Neural cell (in vitro differentiated cells): ENCODE measurements at regions not wholly inside any gene's neighbourhood (a gene's known extent, or its start where the extent isn't known, plus 50 kb on each side); places are given as distances from the start of the nearest gene placed in this dataset.

Experiments
- H2AFZ ChIP-seq: fragments of 200-600, 300-800 bp; sonication (generic), shearing (Covaris generic); 2 replicates; pipeline ENCODE4 v1.6.0; 2014; ENCODE audit warnings: low read depth, mild to moderate bottlenecking, antibody characterized with exemption, low read length, moderate library complexity
- H3F3A ChIP-seq: fragments of 200-600 bp; shearing (Covaris generic); 2 replicates; pipeline ENCODE4 v1.6.1; 2016; ENCODE audit warnings: mild to moderate bottlenecking, moderate library complexity, mixed read lengths, antibody characterized with exemption, low read length; ENCODE audit not compliant: insufficient read depth, poor library complexity, severe bottlenecking
- H3K27ac ChIP-seq: fragments of 200-600, 300-800 bp; sonication (generic), shearing (Covaris generic); 2 replicates; pipeline ENCODE4 v1.5.1; 2014; ENCODE audit warnings: mild to moderate bottlenecking, low read length, moderate library complexity
- H3K27me3 ChIP-seq: fragments of 300-800, 200-600 bp; sonication (generic), shearing (Covaris generic); 2 replicates; pipeline ENCODE4 v1.6.0; 2014; ENCODE audit warnings: mild to moderate bottlenecking, low read depth, low read length, moderate library complexity; ENCODE audit not compliant: insufficient read depth
- H3K36me3 ChIP-seq: fragments of 300-800, 200-600 bp; sonication (generic), shearing (Covaris generic); 2 replicates; pipeline ENCODE4 v1.5.1; 2014; ENCODE audit warnings: mild to moderate bottlenecking, antibody characterized with exemption, low read length, moderate library complexity; ENCODE audit not compliant: insufficient read depth
- H3K4me2 ChIP-seq: fragments of 300-800, 200-600 bp; sonication (generic), shearing (Covaris generic); 2 replicates; pipeline ENCODE4 v1.6.0; 2014; ENCODE audit warnings: mild to moderate bottlenecking, low read length
- H3K4me3 ChIP-seq: fragments of 300-800, 200-600 bp; sonication (generic), shearing (Covaris generic); 2 replicates; pipeline ENCODE4 v1.5.1; 2014; ENCODE audit warnings: mild to moderate bottlenecking, low read length, moderate library complexity
- H3K79me2 ChIP-seq: fragments of 200-600 bp; shearing (Covaris generic); replicated peaks from 2 replicates; pipeline ENCODE4 v1.6.0; 2014; ENCODE audit warnings: mild to moderate bottlenecking, low read length, moderate library complexity; ENCODE audit not compliant: insufficient read depth
- H3K9ac ChIP-seq: fragments of 300-800, 200-600 bp; sonication (generic), shearing (Covaris generic); 2 replicates; pipeline ENCODE4 v1.6.1; 2016; ENCODE audit warnings: mild to moderate bottlenecking, low read length, mixed read lengths
- H3K9me2 ChIP-seq: fragments of 200-600 bp; shearing (Covaris generic); 2 replicates; pipeline ENCODE4 v1.6.1; 2016; ENCODE audit warnings: mild to moderate bottlenecking, low read length, mixed read lengths; ENCODE audit not compliant: insufficient read depth
- H3K9me3 ChIP-seq: fragments of 200-600, 300-800 bp; sonication (generic), shearing (Covaris generic); 2 replicates; pipeline ENCODE4 v1.6.1; 2016; ENCODE audit warnings: mild to moderate bottlenecking, mixed run types, low read length, moderate library complexity, mixed read lengths
- H4K20me1 ChIP-seq: fragments of 200-600 bp; shearing (Covaris generic); 2 replicates; pipeline ENCODE4 v1.6.1; 2016; ENCODE audit warnings: mild to moderate bottlenecking, mixed run types; ENCODE audit not compliant: insufficient read depth
- EP300 ChIP-seq: fragments of 450-650 bp; conservative IDR thresholded peaks from 2 replicates; pipeline ENCODE4 v1.6.1; 2014; ENCODE audit warnings: antibody characterized with exemption, mild to moderate bottlenecking, moderate library complexity; ENCODE audit not compliant: poor library complexity, severe bottlenecking
- EZH2 ChIP-seq: fragments of 200-600, 300-800 bp; shearing (Covaris generic), sonication (generic); IDR thresholded peaks from 2 replicates; pipeline ENCODE4 v1.6.1; 2014; ENCODE audit warnings: antibody characterized with exemption, low read length, borderline replicate concordance, mild to moderate bottlenecking; ENCODE audit not compliant: insufficient read depth, poor library complexity, severe bottlenecking
- MXI1 ChIP-seq: fragments of 450-650 bp; conservative IDR thresholded peaks from 2 replicates; pipeline ENCODE4 v1.6.1; 2014; ENCODE audit warnings: antibody characterized with exemption, mild to moderate bottlenecking; ENCODE audit not compliant: poor library complexity, severe bottlenecking
- POLR2AphosphoS5 ChIP-seq: IDR thresholded peaks from 2 replicates; pipeline ENCODE4 v1.6.1; 2012
- RAD21 ChIP-seq: fragments of 450-650 bp; conservative IDR thresholded peaks from 2 replicates; pipeline ENCODE4 v1.6.1; 2014; ENCODE audit warnings: antibody characterized with exemption, mild to moderate bottlenecking, moderate library complexity
- SMC3 ChIP-seq: fragments of 450-650 bp; conservative IDR thresholded peaks from 2 replicates; pipeline ENCODE4 v1.6.1; 2014; ENCODE audit warnings: antibody characterized with exemption, mild to moderate bottlenecking, moderate library complexity; ENCODE audit not compliant: poor library complexity
- TAF1 ChIP-seq: IDR thresholded peaks from 2 replicates; pipeline ENCODE4 v1.6.1; 2012; ENCODE audit warnings: low read depth
- TF ChIP-seq, protein P1 (sequence below): IDR thresholded peaks from 2 replicates; pipeline ENCODE4 v1.6.1; 2012; ENCODE audit warnings: borderline replicate concordance
- TF ChIP-seq, protein P2 (sequence below): fragments of 450-650 bp; IDR thresholded peaks from 2 replicates; pipeline ENCODE4 v1.5.1; 2014; ENCODE audit warnings: antibody characterized with exemption, mild to moderate bottlenecking, moderate library complexity; ENCODE audit not compliant: poor library complexity, severe bottlenecking

DNA sequence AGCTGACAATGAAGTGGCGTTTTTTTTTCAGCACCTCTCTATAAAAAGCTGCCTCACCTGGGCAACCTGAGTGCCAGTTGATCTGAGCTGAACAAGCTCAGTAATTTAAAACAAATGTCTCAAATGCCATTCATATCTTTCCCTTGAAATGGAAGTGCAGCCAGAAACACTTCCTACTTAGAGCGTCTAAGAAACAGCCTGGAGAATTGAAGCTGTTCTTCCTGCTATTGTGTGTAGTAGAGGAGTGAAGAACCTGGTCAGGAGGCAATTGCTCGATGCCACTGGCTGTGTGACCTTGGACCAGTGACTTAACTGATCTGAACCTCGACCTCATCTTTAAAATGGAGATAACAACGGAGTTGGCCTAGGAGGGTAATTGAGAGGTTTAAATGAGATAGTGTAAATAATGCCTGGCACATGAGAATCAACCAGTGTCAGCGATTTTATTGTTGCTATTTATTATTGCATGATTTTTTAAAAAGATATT lies 95.4 kb upstream of the FOXQ1 start:
- H2AFZ ChIP-seq, result no peak overlapping the region
- no peak for TF ChIP-seq SMC3
- TF ChIP-seq MXI1, result no peak
- TF ChIP-seq EP300, result peak; percentile 78
- H3K79me2 ChIP-seq, result no peaks in the 10 kb centered on the region
- H3K9me2 ChIP-seq, result no peaks in the 10 kb centered on the region
- no peak overlapping the region for H3K4me2 ChIP-seq
- H4K20me1 ChIP-seq, result no peaks in the 10 kb centered on the region
- no peaks in the 10 kb centered on the region for H3K9me3 ChIP-seq
- no peaks in the 10 kb centered on the region for H3K36me3 ChIP-seq
- H3K4me3 ChIP-seq, result no peak overlapping the region
- H3F3A ChIP-seq, result no peaks in the 10 kb centered on the region
- no peak overlapping the region for H3K9ac ChIP-seq
- no peak overlapping the region for H3K27ac ChIP-seq
- no peaks in the 10 kb centered on the region for H3K27me3 ChIP-seq

DNA sequence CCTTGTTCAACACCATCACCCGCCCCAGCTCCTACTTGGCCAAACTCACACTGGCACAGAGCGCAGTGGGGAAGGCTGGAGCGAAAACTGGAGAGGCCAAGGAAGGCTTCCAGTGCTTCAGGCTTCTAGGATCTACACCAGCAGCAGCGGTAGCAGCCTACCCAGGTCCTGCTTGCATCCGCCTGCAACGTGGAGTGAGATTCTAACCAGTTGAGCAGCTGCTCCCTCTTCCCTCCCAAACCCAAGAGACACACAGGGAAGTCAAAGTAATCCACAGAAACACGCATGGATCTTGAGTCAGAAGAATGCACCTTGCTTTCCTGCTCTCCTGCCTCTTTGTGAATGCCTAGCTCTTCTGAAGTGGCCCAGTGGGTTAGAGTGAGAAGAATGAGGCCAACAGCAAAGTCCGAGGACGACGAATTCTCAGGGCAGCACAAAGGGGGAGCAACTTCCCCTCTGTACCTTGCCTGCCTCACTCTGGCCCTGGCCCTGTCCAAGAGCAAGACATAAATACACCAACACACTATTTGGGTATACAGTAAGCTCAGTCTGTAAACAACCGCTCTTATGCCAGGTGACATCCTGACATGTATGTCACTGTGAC lies 95.9 kb upstream of the FOXQ1 start:
- Histone ChIP-seq H3F3A (no peaks in the 10 kb centered on the region), H3K9ac (no peak overlapping the region), H3K9me3 (no peaks in the 10 kb centered on the region), H3K4me3 (no peak overlapping the region), H3K27ac (no peak overlapping the region), H3K4me2 (no peak overlapping the region), H3K9me2 (no peaks in the 10 kb centered on the region), H3K27me3 (no peaks in the 10 kb centered on the region), H3K79me2 (no peaks in the 10 kb centered on the region), H2AFZ (no peak overlapping the region), H4K20me1 (no peaks in the 10 kb centered on the region), H3K36me3 (no peaks in the 10 kb centered on the region)
- TF ChIP-seq EZH2, result no peak
- TF ChIP-seq RAD21, result no peak
- TF ChIP-seq MXI1, result no peak
- TF ChIP-seq, protein P1, sequence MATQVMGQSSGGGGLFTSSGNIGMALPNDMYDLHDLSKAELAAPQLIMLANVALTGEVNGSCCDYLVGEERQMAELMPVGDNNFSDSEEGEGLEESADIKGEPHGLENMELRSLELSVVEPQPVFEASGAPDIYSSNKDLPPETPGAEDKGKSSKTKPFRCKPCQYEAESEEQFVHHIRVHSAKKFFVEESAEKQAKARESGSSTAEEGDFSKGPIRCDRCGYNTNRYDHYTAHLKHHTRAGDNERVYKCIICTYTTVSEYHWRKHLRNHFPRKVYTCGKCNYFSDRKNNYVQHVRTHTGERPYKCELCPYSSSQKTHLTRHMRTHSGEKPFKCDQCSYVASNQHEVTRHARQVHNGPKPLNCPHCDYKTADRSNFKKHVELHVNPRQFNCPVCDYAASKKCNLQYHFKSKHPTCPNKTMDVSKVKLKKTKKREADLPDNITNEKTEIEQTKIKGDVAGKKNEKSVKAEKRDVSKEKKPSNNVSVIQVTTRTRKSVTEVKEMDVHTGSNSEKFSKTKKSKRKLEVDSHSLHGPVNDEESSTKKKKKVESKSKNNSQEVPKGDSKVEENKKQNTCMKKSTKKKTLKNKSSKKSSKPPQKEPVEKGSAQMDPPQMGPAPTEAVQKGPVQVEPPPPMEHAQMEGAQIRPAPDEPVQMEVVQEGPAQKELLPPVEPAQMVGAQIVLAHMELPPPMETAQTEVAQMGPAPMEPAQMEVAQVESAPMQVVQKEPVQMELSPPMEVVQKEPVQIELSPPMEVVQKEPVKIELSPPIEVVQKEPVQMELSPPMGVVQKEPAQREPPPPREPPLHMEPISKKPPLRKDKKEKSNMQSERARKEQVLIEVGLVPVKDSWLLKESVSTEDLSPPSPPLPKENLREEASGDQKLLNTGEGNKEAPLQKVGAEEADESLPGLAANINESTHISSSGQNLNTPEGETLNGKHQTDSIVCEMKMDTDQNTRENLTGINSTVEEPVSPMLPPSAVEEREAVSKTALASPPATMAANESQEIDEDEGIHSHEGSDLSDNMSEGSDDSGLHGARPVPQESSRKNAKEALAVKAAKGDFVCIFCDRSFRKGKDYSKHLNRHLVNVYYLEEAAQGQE, result no peak
- TF ChIP-seq SMC3, result no peak
- TF ChIP-seq POLR2AphosphoS5, result peak; percentile 13
- no peak for TF ChIP-seq TAF1

DNA sequence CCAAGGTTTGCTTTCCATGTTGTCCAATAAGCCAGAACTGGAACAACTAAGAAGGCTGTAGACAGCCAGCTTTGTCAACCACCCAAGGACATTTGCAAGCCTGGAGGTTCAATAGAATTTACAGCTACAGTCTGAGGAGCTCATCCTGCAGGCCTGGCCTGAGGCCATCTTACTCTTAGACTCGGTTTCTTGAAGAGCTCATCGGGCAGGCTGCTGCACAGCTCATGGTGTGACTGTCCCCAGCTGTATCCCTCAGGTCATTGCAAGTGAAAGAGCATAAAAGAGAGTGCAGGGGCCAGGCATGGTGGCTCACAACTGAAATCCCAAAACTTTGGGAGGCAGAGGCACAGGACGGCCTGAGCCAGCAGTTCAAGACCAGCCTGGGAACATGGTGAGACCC lies 96.9 kb upstream of the FOXQ1 start:
- Histone ChIP-seq H2AFZ (no peak overlapping the region), H3K9me2 (no peaks in the 10 kb centered on the region), H3K36me3 (no peaks in the 10 kb centered on the region), H3K4me3 (no peak overlapping the region), H3K79me2 (no peaks in the 10 kb centered on the region), H4K20me1 (no peaks in the 10 kb centered on the region), H3F3A (no peaks in the 10 kb centered on the region), H3K9ac (no peak overlapping the region), H3K27ac (no peak overlapping the region), H3K27me3 (no peaks in the 10 kb centered on the region), H3K4me2 (no peak overlapping the region), H3K9me3 (no peaks in the 10 kb centered on the region)
- TF ChIP-seq, protein P1, result no peak
- no peak for TF ChIP-seq RAD21
- TF ChIP-seq TAF1, result no peak
- no peak for TF ChIP-seq MXI1
- TF ChIP-seq EZH2, result no peak
- no peak for TF ChIP-seq POLR2AphosphoS5
- no peak for TF ChIP-seq EP300
- TF ChIP-seq, protein P2, sequence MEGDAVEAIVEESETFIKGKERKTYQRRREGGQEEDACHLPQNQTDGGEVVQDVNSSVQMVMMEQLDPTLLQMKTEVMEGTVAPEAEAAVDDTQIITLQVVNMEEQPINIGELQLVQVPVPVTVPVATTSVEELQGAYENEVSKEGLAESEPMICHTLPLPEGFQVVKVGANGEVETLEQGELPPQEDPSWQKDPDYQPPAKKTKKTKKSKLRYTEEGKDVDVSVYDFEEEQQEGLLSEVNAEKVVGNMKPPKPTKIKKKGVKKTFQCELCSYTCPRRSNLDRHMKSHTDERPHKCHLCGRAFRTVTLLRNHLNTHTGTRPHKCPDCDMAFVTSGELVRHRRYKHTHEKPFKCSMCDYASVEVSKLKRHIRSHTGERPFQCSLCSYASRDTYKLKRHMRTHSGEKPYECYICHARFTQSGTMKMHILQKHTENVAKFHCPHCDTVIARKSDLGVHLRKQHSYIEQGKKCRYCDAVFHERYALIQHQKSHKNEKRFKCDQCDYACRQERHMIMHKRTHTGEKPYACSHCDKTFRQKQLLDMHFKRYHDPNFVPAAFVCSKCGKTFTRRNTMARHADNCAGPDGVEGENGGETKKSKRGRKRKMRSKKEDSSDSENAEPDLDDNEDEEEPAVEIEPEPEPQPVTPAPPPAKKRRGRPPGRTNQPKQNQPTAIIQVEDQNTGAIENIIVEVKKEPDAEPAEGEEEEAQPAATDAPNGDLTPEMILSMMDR, result no peak
- TF ChIP-seq SMC3, result no peak
